ENCODE measurements at regions not wholly inside any gene's neighbourhood (a gene's known extent, or its start where the extent isn't known, plus 50 kb on each side); places are given as distances from the start of the nearest gene placed in this dataset.

DNA sequence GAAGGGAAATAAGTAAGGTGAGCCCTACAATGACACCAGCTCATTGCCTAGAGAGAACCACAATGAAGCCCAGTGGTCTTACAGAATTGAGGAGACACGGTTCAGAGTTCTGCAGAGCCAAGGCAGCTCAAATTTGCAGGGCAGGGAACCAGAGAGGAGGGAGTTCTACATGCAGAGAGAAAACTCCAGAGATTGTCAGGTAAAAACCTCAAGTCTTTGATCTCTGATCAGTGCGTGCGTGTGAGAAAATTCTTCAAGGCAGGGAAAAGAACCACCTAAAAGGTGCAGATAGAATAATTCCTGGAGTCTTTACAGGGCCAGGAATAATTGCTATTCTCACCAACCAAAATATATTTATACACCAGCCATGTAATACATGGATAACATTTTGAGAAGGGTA is 88.0 kb upstream of the SNRK start:
- Histone ChIP-seq H3K9me3 (ENCODE audit: control insufficient read depth, low read length) (peaks cover 11% of the 10 kb centered on the region), H3K4me3 (ENCODE audit: insufficient read depth in 1 of 2, low read depth in 1 of 2, low read length in 2 of 2) (no peak overlapping the region), H4K8ac (ENCODE audit: low read length) (no peak overlapping the region), H3K9ac (ENCODE audit: low read length) (no peak overlapping the region), H3K23ac (ENCODE audit: low read length in 2 of 2) (no peak overlapping the region), H2BK120ac (ENCODE audit: low read depth, low read length) (no peak overlapping the region), H2AK5ac (ENCODE audit: low read length, severe bottlenecking) (no peak overlapping the region), H3K79me1 (replicated peaks; ENCODE audit: low read length, poor library complexity, severe bottlenecking) (no peaks in the 10 kb centered on the region), H2BK15ac (ENCODE audit: low read depth, poor library complexity, severe bottlenecking) (no peak overlapping the region), H3K36me3 (ENCODE audit: control insufficient read depth in 1 of 2, insufficient read depth in 2 of 2, low read depth in 1 of 2, low read length in 2 of 2) (no peaks in the 10 kb centered on the region), H4K91ac (ENCODE audit: low read length) (no peak overlapping the region), H2AFZ (ENCODE audit: low read depth, low read length) (no peak overlapping the region), H3K4ac (ENCODE audit: low read depth in 1 of 2, low read length in 2 of 2) (no peak overlapping the region), H3K4me1 (ENCODE audit: control insufficient read depth, insufficient read depth, low read depth, low read length) (no peaks in the 10 kb centered on the region), H2BK5ac (ENCODE audit: low read depth, low read length, poor library complexity, severe bottlenecking) (no peak overlapping the region), H2BK12ac (ENCODE audit: low read length in 2 of 2) (no peak overlapping the region), H3K18ac (ENCODE audit: low read depth in 1 of 2, low read length in 2 of 2) (no peak overlapping the region), H3K27me3 (ENCODE audit: control insufficient read depth in 1 of 2, insufficient read depth in 1 of 2, low read length in 2 of 2) (peaks cover 29 to 63% of the 10 kb centered on the region in 2 experiments), H3K4me2 (ENCODE audit: low read length, poor library complexity, severe bottlenecking) (no peak overlapping the region), H3K14ac (ENCODE audit: low read length in 2 of 2) (no peak overlapping the region), H3K27ac (ENCODE audit: low read length, poor library complexity, severe bottlenecking) (no peak overlapping the region)
- WGBS: 76% methylated on average over 3 of the region's 3 CpGs
- no peak for DNase-seq

DNA sequence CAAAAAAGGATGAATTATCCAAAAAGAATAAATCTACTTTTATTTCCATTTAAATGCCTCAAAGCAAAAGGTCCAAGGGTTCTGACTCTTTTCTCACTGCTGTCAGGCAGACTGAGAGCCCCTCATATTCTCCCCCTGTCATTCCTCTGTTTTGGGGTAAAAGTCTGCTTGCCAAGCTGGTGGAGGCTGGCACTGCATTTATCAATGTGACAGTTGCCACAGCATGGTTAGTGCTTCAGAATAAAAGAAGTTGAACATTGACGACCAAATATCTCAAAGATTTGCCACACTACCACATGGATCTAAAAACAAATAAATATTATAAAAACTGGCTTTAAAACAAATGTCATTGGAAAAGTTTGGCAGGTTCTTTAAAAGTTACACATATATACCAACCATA is 89.2 kb upstream of the SNRK start:
- Histone ChIP-seq H3K4ac (ENCODE audit: low read depth in 1 of 2, low read length in 2 of 2) (no peak overlapping the region), H3K23ac (ENCODE audit: low read length in 2 of 2) (no peak overlapping the region), H2BK15ac (ENCODE audit: low read depth, poor library complexity, severe bottlenecking) (no peak overlapping the region), H3K14ac (ENCODE audit: low read length in 2 of 2) (no peak overlapping the region), H2BK12ac (ENCODE audit: low read length in 2 of 2) (no peak overlapping the region), H4K8ac (ENCODE audit: low read length) (no peak overlapping the region), H3K36me3 (ENCODE audit: control insufficient read depth in 1 of 2, insufficient read depth in 2 of 2, low read depth in 1 of 2, low read length in 2 of 2) (no peaks in the 10 kb centered on the region), H2BK120ac (ENCODE audit: low read depth, low read length) (no peak overlapping the region), H4K91ac (ENCODE audit: low read length) (no peak overlapping the region), H3K9ac (ENCODE audit: low read length) (no peak overlapping the region), H3K4me1 (ENCODE audit: control insufficient read depth, insufficient read depth, low read depth, low read length) (no peaks in the 10 kb centered on the region), H3K27ac (ENCODE audit: low read length, poor library complexity, severe bottlenecking) (no peak overlapping the region), H2BK5ac (ENCODE audit: low read depth, low read length, poor library complexity, severe bottlenecking) (no peak overlapping the region), H3K9me3 (ENCODE audit: control insufficient read depth, low read length) (peaks cover 11% of the 10 kb centered on the region), H2AK5ac (ENCODE audit: low read length, severe bottlenecking) (no peak overlapping the region), H3K18ac (ENCODE audit: low read depth in 1 of 2, low read length in 2 of 2) (no peak overlapping the region), H3K4me3 (ENCODE audit: insufficient read depth in 1 of 2, low read depth in 1 of 2, low read length in 2 of 2) (no peak overlapping the region), H2AFZ (ENCODE audit: low read depth, low read length) (no peak overlapping the region), H3K79me1 (replicated peaks; ENCODE audit: low read length, poor library complexity, severe bottlenecking) (no peaks in the 10 kb centered on the region), H3K27me3 (ENCODE audit: control insufficient read depth in 1 of 2, insufficient read depth in 1 of 2, low read length in 2 of 2) (peaks cover 23 to 68% of the 10 kb centered on the region in 2 experiments), H3K4me2 (ENCODE audit: low read length, poor library complexity, severe bottlenecking) (no peak overlapping the region)
- no peak for DNase-seq
- WGBS: no CpG with 5 or more reads among the region's 1 CpG

GRCh38 chr3:43196721-43197120 is 89.6 kb upstream of the SNRK start:
- Histone ChIP-seq H3K23ac (ENCODE audit: low read length in 2 of 2) (no peak overlapping the region), H3K4me3 (ENCODE audit: insufficient read depth in 1 of 2, low read depth in 1 of 2, low read length in 2 of 2) (no peak overlapping the region), H3K4me2 (ENCODE audit: low read length, poor library complexity, severe bottlenecking) (no peak overlapping the region), H4K91ac (ENCODE audit: low read length) (no peak overlapping the region), H3K27ac (ENCODE audit: low read length, poor library complexity, severe bottlenecking) (no peak overlapping the region), H3K4ac (ENCODE audit: low read depth in 1 of 2, low read length in 2 of 2) (no peak overlapping the region), H3K36me3 (ENCODE audit: control insufficient read depth in 1 of 2, insufficient read depth in 2 of 2, low read depth in 1 of 2, low read length in 2 of 2) (no peaks in the 10 kb centered on the region), H3K9ac (ENCODE audit: low read length) (no peak overlapping the region), H2BK15ac (ENCODE audit: low read depth, poor library complexity, severe bottlenecking) (no peak overlapping the region), H3K9me3 (ENCODE audit: control insufficient read depth, low read length) (peaks cover 11% of the 10 kb centered on the region), H3K18ac (ENCODE audit: low read depth in 1 of 2, low read length in 2 of 2) (no peak overlapping the region), H2AFZ (ENCODE audit: low read depth, low read length) (no peak overlapping the region), H3K27me3 (ENCODE audit: control insufficient read depth in 1 of 2, insufficient read depth in 1 of 2, low read length in 2 of 2) (peaks cover 19 to 68% of the 10 kb centered on the region in 2 experiments), H2BK12ac (ENCODE audit: low read length in 2 of 2) (no peak overlapping the region), H2BK120ac (ENCODE audit: low read depth, low read length) (no peak overlapping the region), H3K79me1 (replicated peaks; ENCODE audit: low read length, poor library complexity, severe bottlenecking) (no peaks in the 10 kb centered on the region), H4K8ac (ENCODE audit: low read length) (no peak overlapping the region), H2AK5ac (ENCODE audit: low read length, severe bottlenecking) (no peak overlapping the region), H3K14ac (ENCODE audit: low read length in 2 of 2) (no peak overlapping the region), H3K4me1 (ENCODE audit: control insufficient read depth, insufficient read depth, low read depth, low read length) (no peaks in the 10 kb centered on the region), H2BK5ac (ENCODE audit: low read depth, low read length, poor library complexity, severe bottlenecking) (no peak overlapping the region)
- no peak for DNase-seq
- 91% methylated on average over 6 of the region's 6 CpGs for WGBS

GRCh38 chr3:43195115-43195498 is 89.2 kb upstream of the POMGNT2 start:
- Histone ChIP-seq H2AK5ac (ENCODE audit: low read length, severe bottlenecking) (no peak overlapping the region), H2BK12ac (ENCODE audit: low read length in 2 of 2) (no peak overlapping the region), H3K14ac (ENCODE audit: low read length in 2 of 2) (no peak overlapping the region), H3K4me3 (ENCODE audit: insufficient read depth in 1 of 2, low read depth in 1 of 2, low read length in 2 of 2) (no peak overlapping the region), H3K18ac (ENCODE audit: low read depth in 1 of 2, low read length in 2 of 2) (no peak overlapping the region), H3K27ac (ENCODE audit: low read length, poor library complexity, severe bottlenecking) (no peak overlapping the region), H3K4ac (ENCODE audit: low read depth in 1 of 2, low read length in 2 of 2) (no peak overlapping the region), H2BK5ac (ENCODE audit: low read depth, low read length, poor library complexity, severe bottlenecking) (no peak overlapping the region), H3K79me1 (replicated peaks; ENCODE audit: low read length, poor library complexity, severe bottlenecking) (no peaks in the 10 kb centered on the region), H2AFZ (ENCODE audit: low read depth, low read length) (no peak overlapping the region), H2BK15ac (ENCODE audit: low read depth, poor library complexity, severe bottlenecking) (no peak overlapping the region), H3K4me1 (ENCODE audit: control insufficient read depth, insufficient read depth, low read depth, low read length) (peaks cover 4% of the 10 kb centered on the region), H3K23ac (ENCODE audit: low read length in 2 of 2) (no peak overlapping the region), H4K91ac (ENCODE audit: low read length) (no peak overlapping the region), H3K36me3 (ENCODE audit: control insufficient read depth in 1 of 2, insufficient read depth in 2 of 2, low read depth in 1 of 2, low read length in 2 of 2) (no peaks in the 10 kb centered on the region), H3K9me3 (ENCODE audit: control insufficient read depth, low read length) (peaks cover 11% of the 10 kb centered on the region), H3K9ac (ENCODE audit: low read length) (no peak overlapping the region), H3K4me2 (ENCODE audit: low read length, poor library complexity, severe bottlenecking) (no peak overlapping the region), H4K8ac (ENCODE audit: low read length) (no peak overlapping the region), H3K27me3 (ENCODE audit: control insufficient read depth in 1 of 2, insufficient read depth in 1 of 2, low read length in 2 of 2) (peaks cover 17 to 65% of the 10 kb centered on the region in 2 experiments), H2BK120ac (ENCODE audit: low read depth, low read length) (no peak overlapping the region)
- 84% methylated on average over 4 of the region's 4 CpGs for WGBS
- no peak for DNase-seq
